BE2C (cell line): ENCODE measurements at regions not wholly inside any gene's neighbourhood (a gene's known extent, or its start where the extent isn't known, plus 50 kb on each side); places are given as distances from the start of the nearest gene placed in this dataset.

ENCODE experiments used
- DNase-seq: peaks from one replicate; pipeline ENCODE4 v3.0.0-alpha.2; 2020
- H3K27me3 ChIP-seq: fragments of 250-450 bp; sonication (Bioruptor Pico); 2 replicates; pipeline ENCODE4 v1.5.1; 2020; ENCODE audit warnings: mild to moderate bottlenecking
- H3K36me3 ChIP-seq: fragments of 250-450 bp; sonication (Bioruptor Pico); 2 replicates; pipeline ENCODE4 v1.5.1; 2020; ENCODE audit warnings: mild to moderate bottlenecking
- H3K4me1 ChIP-seq: fragments of 250-450 bp; sonication (Bioruptor Pico); 2 replicates; pipeline ENCODE4 v1.5.1; 2020
- H3K4me3 ChIP-seq: 2 replicates; pipeline ENCODE4 v1.5.1; 2011; ENCODE audit warnings: low read depth, low read length
- H3K9me3 ChIP-seq: fragments of 250-450 bp; sonication (Bioruptor Pico); 2 replicates; pipeline ENCODE4 v1.5.1; 2020
- TF ChIP-seq, protein P1 (sequence below): IDR thresholded peaks from 2 replicates; pipeline ENCODE4 v1.5.1; 2012; ENCODE audit warnings: mild to moderate bottlenecking, low read depth, low read length

DNA sequence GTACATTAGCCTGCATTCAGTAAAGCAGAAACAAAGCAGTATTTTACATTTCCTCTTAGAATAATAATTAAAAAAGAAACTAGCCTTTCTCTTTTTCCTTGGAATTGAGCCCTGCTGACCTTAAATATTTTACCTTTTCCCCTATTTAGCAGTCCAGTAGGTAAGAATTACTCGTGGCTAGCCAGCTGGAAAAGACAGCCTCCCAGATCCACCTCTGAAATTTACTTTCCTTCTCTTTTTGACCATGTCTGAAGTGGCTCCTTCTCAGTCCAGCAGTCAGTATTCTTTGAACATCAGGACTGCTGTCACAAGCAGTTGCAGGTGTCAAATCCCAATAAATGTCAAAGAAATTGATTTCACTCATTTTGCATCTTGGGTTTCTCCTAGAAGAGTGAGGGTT lies 311.5 kb upstream of the DCBLD2 start:
- TF ChIP-seq, protein P1, sequence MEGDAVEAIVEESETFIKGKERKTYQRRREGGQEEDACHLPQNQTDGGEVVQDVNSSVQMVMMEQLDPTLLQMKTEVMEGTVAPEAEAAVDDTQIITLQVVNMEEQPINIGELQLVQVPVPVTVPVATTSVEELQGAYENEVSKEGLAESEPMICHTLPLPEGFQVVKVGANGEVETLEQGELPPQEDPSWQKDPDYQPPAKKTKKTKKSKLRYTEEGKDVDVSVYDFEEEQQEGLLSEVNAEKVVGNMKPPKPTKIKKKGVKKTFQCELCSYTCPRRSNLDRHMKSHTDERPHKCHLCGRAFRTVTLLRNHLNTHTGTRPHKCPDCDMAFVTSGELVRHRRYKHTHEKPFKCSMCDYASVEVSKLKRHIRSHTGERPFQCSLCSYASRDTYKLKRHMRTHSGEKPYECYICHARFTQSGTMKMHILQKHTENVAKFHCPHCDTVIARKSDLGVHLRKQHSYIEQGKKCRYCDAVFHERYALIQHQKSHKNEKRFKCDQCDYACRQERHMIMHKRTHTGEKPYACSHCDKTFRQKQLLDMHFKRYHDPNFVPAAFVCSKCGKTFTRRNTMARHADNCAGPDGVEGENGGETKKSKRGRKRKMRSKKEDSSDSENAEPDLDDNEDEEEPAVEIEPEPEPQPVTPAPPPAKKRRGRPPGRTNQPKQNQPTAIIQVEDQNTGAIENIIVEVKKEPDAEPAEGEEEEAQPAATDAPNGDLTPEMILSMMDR: no peak
- DNase-seq: no peak
- Histone ChIP-seq H3K4me3 (no peak overlapping the region), H3K4me1 (no peaks in the 10 kb centered on the region), H3K27me3 (no peaks in the 10 kb centered on the region), H3K36me3 (no peaks in the 10 kb centered on the region), H3K9me3 (no peaks in the 10 kb centered on the region)

- TF ChIP-seq, protein P1: no peak
These were observed 309.8 kb upstream of the DCBLD2 start for GRCh38 chr3:99211309-99211708.

DNA sequence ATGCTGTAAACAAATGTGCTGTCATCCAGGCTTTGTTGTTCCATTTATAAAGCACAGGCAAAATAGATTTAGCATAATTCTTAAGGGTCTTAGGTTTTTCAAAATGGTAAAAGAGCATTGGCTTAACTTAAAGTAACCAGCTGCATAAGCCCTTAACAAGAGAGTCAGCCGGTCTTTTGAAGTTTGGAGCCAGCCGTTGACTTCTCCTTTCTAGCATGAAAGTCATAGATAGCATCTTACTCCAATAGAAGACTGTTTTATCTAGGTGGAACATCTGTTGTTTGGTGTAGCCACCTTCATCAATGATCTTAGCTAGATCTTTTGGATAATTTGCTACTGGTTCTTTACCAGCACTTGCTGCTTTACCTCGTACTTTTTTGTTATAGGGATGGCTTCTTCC lies 297.5 kb upstream of the DCBLD2 start:
- H3K9me3 ChIP-seq: no peaks in the 10 kb centered on the region
- no peak overlapping the region for H3K4me3 ChIP-seq
- DNase-seq: no peak
- H3K4me1 ChIP-seq: no peaks in the 10 kb centered on the region
- no peaks in the 10 kb centered on the region for H3K36me3 ChIP-seq
- TF ChIP-seq, protein P1: no peak
- H3K27me3 ChIP-seq: no peaks in the 10 kb centered on the region

More at GRCh38 chr3:99211309-99211708, 309.8 kb upstream of the DCBLD2 start:
- no peaks in the 10 kb centered on the region for H3K36me3 ChIP-seq
- H3K9me3 ChIP-seq: no peaks in the 10 kb centered on the region
- no peak overlapping the region for H3K4me3 ChIP-seq
- H3K4me1 ChIP-seq: no peaks in the 10 kb centered on the region
- no peaks in the 10 kb centered on the region for H3K27me3 ChIP-seq
- no peak for DNase-seq

GRCh38 chr3:99191186-99191585 lies 289.7 kb upstream of the DCBLD2 start:
- Histone ChIP-seq H3K27me3 (no peaks in the 10 kb centered on the region; the same call in 1 of the 2 replicates), H3K4me3 (no peak overlapping the region), H3K9me3 (no peaks in the 10 kb centered on the region), H3K36me3 (no peaks in the 10 kb centered on the region), H3K4me1 (no peaks in the 10 kb centered on the region)
- TF ChIP-seq, protein P1: no peak
- no peak for DNase-seq

- H3K4me3 ChIP-seq: no peak overlapping the region
- TF ChIP-seq, protein P1: no peak
- DNase-seq: no peak
- no peaks in the 10 kb centered on the region; the same call in 1 of the 2 replicates for H3K27me3 ChIP-seq
- H3K36me3 ChIP-seq: no peaks in the 10 kb centered on the region
- H3K9me3 ChIP-seq: no peaks in the 10 kb centered on the region
- H3K4me1 ChIP-seq: no peaks in the 10 kb centered on the region
These were observed 287.4 kb upstream of the DCBLD2 start for GRCh38 chr3:99188936-99189335.

GRCh38 chr3:99186016-99186415 lies 284.5 kb upstream of the DCBLD2 start:
- H3K27me3 ChIP-seq: no peaks in the 10 kb centered on the region
- no peak for DNase-seq
- no peaks in the 10 kb centered on the region for H3K36me3 ChIP-seq
- no peaks in the 10 kb centered on the region for H3K4me1 ChIP-seq
- no peaks in the 10 kb centered on the region for H3K9me3 ChIP-seq
- TF ChIP-seq, protein P1: no peak
- H3K4me3 ChIP-seq: no peak overlapping the region
